Effector memory CD8-positive, alpha-beta T cell (primary cell): ENCODE measurements at regions not wholly inside any gene's neighbourhood (a gene's known extent, or its start where the extent isn't known, plus 50 kb on each side); places are given as distances from the start of the nearest gene placed in this dataset.

Experiments
- ATAC-seq: fragments of 150-1000 bp; cut with Tn5 transposase; replicated peaks from 2 replicates; pipeline ENCODE4 v1.10.0; 2021; ENCODE audit warnings: mild to moderate bottlenecking, moderate library complexity
- DNase-seq, 3 experiments: peaks; one replicate each; pipeline ENCODE4 v3.0.0; 2021
- H3K27ac Mint-ChIP-seq, 2 donors: one replicate each; pipeline ENCODE4 v1.8.0; 2022; ENCODE audit warnings: mild to moderate bottlenecking in 2 of 2, mixed read lengths in 2 of 2, moderate library complexity in 2 of 2
- H3K27me3 Mint-ChIP-seq, 2 donors: one replicate each; pipeline ENCODE4 v1.8.0; 2022; ENCODE audit warnings: mixed read lengths in 2 of 2
- H3K36me3 Mint-ChIP-seq: one replicate; pipeline ENCODE4 v1.8.0; 2022; ENCODE audit warnings: mild to moderate bottlenecking, moderate library complexity, mixed read lengths; ENCODE audit not compliant: insufficient read depth
- H3K4me1 Mint-ChIP-seq, 2 donors: one replicate each; pipeline ENCODE4 v1.8.0; 2022; ENCODE audit warnings: low read depth in 2 of 2, mixed read lengths in 2 of 2
- H3K4me3 Mint-ChIP-seq, 2 donors: one replicate each; pipeline ENCODE4 v1.8.0; 2022; ENCODE audit warnings: mild to moderate bottlenecking in 2 of 2, mixed read lengths in 2 of 2, moderate library complexity in 2 of 2
- H3K9me3 Mint-ChIP-seq, 2 donors: one replicate each; pipeline ENCODE4 v1.8.0; 2022; ENCODE audit warnings: mixed read lengths in 2 of 2

- Mint-ChIP-seq H3K4me3 (no peak overlapping the region), H3K36me3 (no peaks in the 10 kb centered on the region), H3K9me3 (no peaks in the 10 kb centered on the region), H3K27me3 (peaks cover 23 to 49% of the 10 kb centered on the region in 2 donors), H3K4me1 (peaks cover 0 to 3% of the 10 kb centered on the region in 2 donors), H3K27ac (no peak overlapping the region)
- ATAC-seq (no peak), DNase-seq (no peak)
Observed at GRCh38 chr2:105645031-105645937, 99.4 kb upstream of the NCK2 start.

GRCh38 chr2:105644174-105644980 is 100.3 kb upstream of the NCK2 start:
- H3K36me3 Mint-ChIP-seq = no peaks in the 10 kb centered on the region
- H3K4me1 Mint-ChIP-seq = peaks cover 0 to 3% of the 10 kb centered on the region in 2 donors
- H3K27me3 Mint-ChIP-seq = peaks cover 23 to 49% of the 10 kb centered on the region in 2 donors
- ATAC-seq = no peak
- no peak overlapping the region for H3K27ac Mint-ChIP-seq
- H3K4me3 Mint-ChIP-seq = no peak overlapping the region
- H3K9me3 Mint-ChIP-seq = no peaks in the 10 kb centered on the region
- DNase-seq = no peak

GRCh38 chr2:105643405-105644173 is 101.1 kb upstream of the NCK2 start:
- no peak overlapping the region for H3K27ac Mint-ChIP-seq
- H3K36me3 Mint-ChIP-seq = no peaks in the 10 kb centered on the region
- peaks cover 0 to 3% of the 10 kb centered on the region in 2 donors for H3K4me1 Mint-ChIP-seq
- ATAC-seq (no peak), DNase-seq (no peak)
- H3K27me3 Mint-ChIP-seq = peaks cover 23 to 49% of the 10 kb centered on the region in 2 donors
- no peak overlapping the region for H3K4me3 Mint-ChIP-seq
- H3K9me3 Mint-ChIP-seq = no peaks in the 10 kb centered on the region

- peaks cover 0 to 3% of the 10 kb centered on the region in 2 donors for H3K4me1 Mint-ChIP-seq
- no peaks in the 10 kb centered on the region for H3K9me3 Mint-ChIP-seq
- H3K27ac Mint-ChIP-seq = no peak overlapping the region
- peaks cover 8 to 34% of the 10 kb centered on the region in 2 donors for H3K27me3 Mint-ChIP-seq
- ATAC-seq (no peak), DNase-seq (no peak)
- H3K4me3 Mint-ChIP-seq = no peak overlapping the region
- no peaks in the 10 kb centered on the region for H3K36me3 Mint-ChIP-seq
Observed at GRCh38 chr2:105641389-105641811, 103.3 kb upstream of the NCK2 start.

- H3K4me3 Mint-ChIP-seq = no peak overlapping the region
- peaks cover 2 to 33% of the 10 kb centered on the region in 2 donors for H3K27me3 Mint-ChIP-seq
- no peaks in the 10 kb centered on the region for H3K4me1 Mint-ChIP-seq
- no peak overlapping the region for H3K27ac Mint-ChIP-seq
- ATAC-seq (no peak), DNase-seq (no peak)
- H3K36me3 Mint-ChIP-seq = no peaks in the 10 kb centered on the region
- no peaks in the 10 kb centered on the region for H3K9me3 Mint-ChIP-seq
Observed at GRCh38 chr2:105640246-105640645, 104.5 kb upstream of the NCK2 start.

- H3K4me1 Mint-ChIP-seq = no peaks in the 10 kb centered on the region
- no peaks in the 10 kb centered on the region for H3K36me3 Mint-ChIP-seq
- H3K4me3 Mint-ChIP-seq = no peak overlapping the region
- H3K27me3 Mint-ChIP-seq = peaks cover 0 to 10% of the 10 kb centered on the region in 2 donors
- no peaks in the 10 kb centered on the region for H3K9me3 Mint-ChIP-seq
- H3K27ac Mint-ChIP-seq = no peak overlapping the region
- no peak for ATAC-seq
- DNase-seq = no peak
Observed at GRCh38 chr2:105636109-105636740, 108.5 kb upstream of the NCK2 start.

GRCh38 chr2:105635564-105635963 is 109.1 kb upstream of the NCK2 start:
- no peaks in the 10 kb centered on the region for H3K36me3 Mint-ChIP-seq
- ATAC-seq = no peak
- H3K27me3 Mint-ChIP-seq = peaks cover 3 to 14% of the 10 kb centered on the region in 2 donors
- no peak overlapping the region for H3K4me3 Mint-ChIP-seq
- no peaks in the 10 kb centered on the region for H3K9me3 Mint-ChIP-seq
- no peak overlapping the region for H3K27ac Mint-ChIP-seq
- H3K4me1 Mint-ChIP-seq = no peaks in the 10 kb centered on the region
- no peak for DNase-seq

- no peak overlapping the region for H3K4me3 Mint-ChIP-seq
- DNase-seq = no peak
- H3K27ac Mint-ChIP-seq = no peak overlapping the region
- peaks cover 13 to 27% of the 10 kb centered on the region in 2 donors for H3K27me3 Mint-ChIP-seq
- H3K4me1 Mint-ChIP-seq = no peaks in the 10 kb centered on the region
- no peak for ATAC-seq
- no peaks in the 10 kb centered on the region for H3K9me3 Mint-ChIP-seq
- H3K36me3 Mint-ChIP-seq = no peaks in the 10 kb centered on the region
Observed at GRCh38 chr2:105634198-105634597, 110.5 kb upstream of the NCK2 start.

- no peaks in the 10 kb centered on the region for H3K4me1 Mint-ChIP-seq
- H3K27ac Mint-ChIP-seq = no peak overlapping the region
- no peak for ATAC-seq
- H3K9me3 Mint-ChIP-seq = no peaks in the 10 kb centered on the region
- no peak for DNase-seq
- no peaks in the 10 kb centered on the region for H3K36me3 Mint-ChIP-seq
- H3K4me3 Mint-ChIP-seq = no peak overlapping the region
- H3K27me3 Mint-ChIP-seq = peaks cover 35 to 49% of the 10 kb centered on the region in 2 donors
Observed at GRCh38 chr2:105631922-105632321, 112.8 kb upstream of the NCK2 start.

GRCh38 chr2:105631011-105631410 is 113.7 kb upstream of the NCK2 start:
- Mint-ChIP-seq H3K4me3 (no peak overlapping the region), H3K9me3 (no peaks in the 10 kb centered on the region), H3K27ac (no peak overlapping the region), H3K36me3 (no peaks in the 10 kb centered on the region), H3K4me1 (no peaks in the 10 kb centered on the region), H3K27me3 (peaks cover 40 to 57% of the 10 kb centered on the region in 2 donors)
- no peak for ATAC-seq
- no peak for DNase-seq

GRCh38 chr2:105629634-105630033 is 115.1 kb upstream of the NCK2 start:
- Mint-ChIP-seq H3K27me3 (peaks cover 50 to 64% of the 10 kb centered on the region in 2 donors), H3K4me1 (no peaks in the 10 kb centered on the region), H3K9me3 (no peaks in the 10 kb centered on the region), H3K27ac (no peak overlapping the region), H3K36me3 (no peaks in the 10 kb centered on the region), H3K4me3 (no peak overlapping the region)
- DNase-seq = no peak
- no peak for ATAC-seq

GRCh38 chr2:105627534-105627933 is 117.2 kb upstream of the NCK2 start:
- H3K9me3 Mint-ChIP-seq = no peaks in the 10 kb centered on the region
- ATAC-seq (no peak), DNase-seq (no peak)
- no peak overlapping the region for H3K4me3 Mint-ChIP-seq
- no peaks in the 10 kb centered on the region for H3K36me3 Mint-ChIP-seq
- no peaks in the 10 kb centered on the region for H3K4me1 Mint-ChIP-seq
- peaks cover 54 to 67% of the 10 kb centered on the region in 2 donors for H3K27me3 Mint-ChIP-seq
- no peak overlapping the region for H3K27ac Mint-ChIP-seq

- no peaks in the 10 kb centered on the region for H3K36me3 Mint-ChIP-seq
- DNase-seq (no peak), ATAC-seq (no peak)
- H3K4me1 Mint-ChIP-seq = no peaks in the 10 kb centered on the region
- no peak overlapping the region for H3K27ac Mint-ChIP-seq
- no peak overlapping the region for H3K4me3 Mint-ChIP-seq
- H3K9me3 Mint-ChIP-seq = no peaks in the 10 kb centered on the region
- peaks cover 60 to 72% of the 10 kb centered on the region in 2 donors for H3K27me3 Mint-ChIP-seq
Observed at GRCh38 chr2:105626966-105627340, 117.8 kb upstream of the NCK2 start.
